ENCODE measurements at regions not wholly inside any gene's neighbourhood (a gene's known extent, or its start where the extent isn't known, plus 50 kb on each side); places are given as distances from the start of the nearest gene placed in this dataset.

GRCh38 chr17:13310858-13311257 lies 290.9 kb downstream of the HS3ST3A1 start:
- intact Hi-C loops (cut with micrococcal nuclease), result no loop called here

- intact Hi-C loops (cut with micrococcal nuclease), result no loop called here
Measured at GRCh38 chr17:13306310-13306962, 288.6 kb upstream of the ELAC2 start.

GRCh38 chr17:13302983-13303382 lies 285.2 kb upstream of the ELAC2 start:
- intact Hi-C loops (cut with micrococcal nuclease), result no loop called here

GRCh38 chr17:13302419-13302818 lies 284.6 kb upstream of the ELAC2 start:
- intact Hi-C loops (cut with micrococcal nuclease), result no loop called here

- intact Hi-C loops (cut with micrococcal nuclease), result no loop called here
Measured at GRCh38 chr17:13297183-13297582, 279.4 kb upstream of the ELAC2 start.

GRCh38 chr17:13293421-13293820 lies 275.6 kb upstream of the ELAC2 start:
- intact Hi-C loops (cut with micrococcal nuclease), result no loop called here

GRCh38 chr17:13292291-13292690 lies 274.5 kb upstream of the ELAC2 start:
- intact Hi-C loops (cut with micrococcal nuclease), result no loop called here

GRCh38 chr17:13288248-13288647 lies 270.4 kb upstream of the ELAC2 start:
- intact Hi-C loops (cut with micrococcal nuclease), result no loop called here

- intact Hi-C loops (cut with micrococcal nuclease), result no loop called here
Measured at GRCh38 chr17:13287226-13287625, 269.4 kb upstream of the ELAC2 start.

- intact Hi-C loops (cut with micrococcal nuclease), result loop anchor here (5.0 kb wide), 1 partner anchor 49 kb away; no protein-coding TSS in a partner anchor
Measured at GRCh38 chr17:13283606-13284005, 265.8 kb upstream of the ELAC2 start.

GRCh38 chr17:13281626-13282025 lies 263.8 kb upstream of the ELAC2 start:
- intact Hi-C loops (cut with micrococcal nuclease), result loop anchor here (5.0 kb wide), 1 partner anchor 51 kb away; no protein-coding TSS in a partner anchor

GRCh38 chr17:13273806-13274205 lies 256.0 kb upstream of the ELAC2 start:
- intact Hi-C loops (cut with micrococcal nuclease), result no loop called here

- intact Hi-C loops (cut with micrococcal nuclease), result no loop called here
Measured at GRCh38 chr17:13272296-13272695, 254.5 kb upstream of the ELAC2 start.

GRCh38 chr17:13268791-13269595 lies 251.2 kb upstream of the ELAC2 start:
- intact Hi-C loops (cut with micrococcal nuclease), result no loop called here

- intact Hi-C loops (cut with micrococcal nuclease), result no loop called here
Measured at GRCh38 chr17:13266606-13267005, 248.8 kb upstream of the ELAC2 start.

GRCh38 chr17:13265311-13265710 lies 247.5 kb upstream of the ELAC2 start:
- intact Hi-C loops (cut with micrococcal nuclease), result no loop called here

- intact Hi-C loops (cut with micrococcal nuclease), result no loop called here
Measured at GRCh38 chr17:13263746-13264145, 245.9 kb upstream of the ELAC2 start.

GRCh38 chr17:13256545-13256944 lies 238.7 kb upstream of the ELAC2 start:
- intact Hi-C loops (cut with micrococcal nuclease), result no loop called here

GRCh38 chr17:13253733-13254410 lies 236.0 kb upstream of the ELAC2 start:
- intact Hi-C loops (cut with micrococcal nuclease), result no loop called here

- intact Hi-C loops (cut with micrococcal nuclease), result no loop called here
Measured at GRCh38 chr17:13244513-13244912, 226.7 kb upstream of the ELAC2 start.

- intact Hi-C loops (cut with micrococcal nuclease), result no loop called here
Measured at GRCh38 chr17:13243585-13243984, 225.8 kb upstream of the ELAC2 start.

GRCh38 chr17:13240851-13241250 lies 223.0 kb upstream of the ELAC2 start:
- intact Hi-C loops (cut with micrococcal nuclease), result no loop called here

Measured in T-helper 1 cell treated with Interleukin-12 subunit alpha and Interleukin-12 subunit beta and Interleukin-4 antibody, amounts not matched to agents 30 ng/mL and 1 ng/mL, for 36 hours (primary cell).